Mucosa of descending colon (tissue), 3 donors: ENCODE measurements at regions not wholly inside any gene's neighbourhood (a gene's known extent, or its start where the extent isn't known, plus 50 kb on each side); places are given as distances from the start of the nearest gene placed in this dataset.

Experiments used
- ATAC-seq: fragments of 200-7000 bp; cut with Tn5 transposase; one replicate; pipeline ENCODE4 v1.9.1; 2020; ENCODE audit warnings: mild to moderate bottlenecking, moderate library complexity
- DNase-seq, 3 donors: peaks; one replicate each; pipeline ENCODE4 v3.0.0-alpha.2; 2020
- H3K36me3 ChIP-seq: fragments of 200-600 bp; one replicate; pipeline ENCODE4 v1.8.0; 2021; ENCODE audit warnings: low read depth, mild to moderate bottlenecking
- H3K4me1 ChIP-seq: fragments of 200-600 bp; one replicate; pipeline ENCODE4 v1.8.0; 2021; ENCODE audit warnings: low read depth, mild to moderate bottlenecking
- H3K4me3 ChIP-seq: fragments of 200-600 bp; one replicate; pipeline ENCODE4 v1.8.0; 2021; ENCODE audit warnings: mild to moderate bottlenecking
- H3K9me3 ChIP-seq: fragments of 200-600 bp; one replicate; pipeline ENCODE4 v1.8.0; 2021; ENCODE audit warnings: mild to moderate bottlenecking
- CTCF ChIP-seq: fragments of 200-600 bp; IDR thresholded peaks from one replicate; pipeline ENCODE4 v1.8.0; 2022; ENCODE audit warnings: antibody characterized with exemption, mild to moderate bottlenecking
- intact Hi-C, 2 donors: fragments of 100-400 bp; cut with DNase I in 1 of 2; cut with micrococcal nuclease in 1 of 2; formaldehyde crosslinking; loops; one replicate each; pipeline versions ENCODE4 v1.11.0 to v1.11.1; 2022; cut with DNase I, micrococcal nuclease
- donor health status: DM: no; HTN: no; CAD: no; lungs with moderate emphysema.
- donor health status: DM: no; HTN: no; CAD: no.
- donor health status: DM: no; HTN: yes; CAD: no.

GRCh38 chr2:160921386-160921964 is 238.8 kb upstream of the TANK start:
- ATAC-seq (no peak), DNase-seq (no peak)
- no peaks in the 10 kb centered on the region for H3K9me3 ChIP-seq
- H3K4me1 ChIP-seq, result no peaks in the 10 kb centered on the region
- H3K4me3 ChIP-seq, result no peak overlapping the region
- no peak for TF ChIP-seq CTCF
- intact Hi-C loops, result no loop called here
- no peaks in the 10 kb centered on the region for H3K36me3 ChIP-seq

GRCh38 chr2:160924936-160925353 is 235.3 kb upstream of the TANK start:
- Histone ChIP-seq H3K9me3 (no peaks in the 10 kb centered on the region), H3K4me1 (no peaks in the 10 kb centered on the region), H3K4me3 (no peak overlapping the region), H3K36me3 (no peaks in the 10 kb centered on the region)
- TF ChIP-seq CTCF, result no peak
- no peak for DNase-seq
- ATAC-seq, result no peak
- intact Hi-C loops, result no loop called here

GRCh38 chr2:160925956-160926355 is 234.3 kb upstream of the TANK start:
- no peaks in the 10 kb centered on the region for H3K9me3 ChIP-seq
- TF ChIP-seq CTCF, result no peak
- no peak overlapping the region for H3K4me3 ChIP-seq
- intact Hi-C loops, result no loop called here
- H3K36me3 ChIP-seq, result no peaks in the 10 kb centered on the region
- ATAC-seq, result no peak
- DNase-seq, result no peak
- no peaks in the 10 kb centered on the region for H3K4me1 ChIP-seq

- TF ChIP-seq CTCF, result no peak
These were observed 232.9 kb upstream of the TANK start for GRCh38 chr2:160927324-160927723.

GRCh38 chr2:160928854-160929301 is 231.3 kb upstream of the TANK start:
- intact Hi-C loops, result no loop called here
- Histone ChIP-seq H3K4me1 (no peaks in the 10 kb centered on the region), H3K9me3 (no peaks in the 10 kb centered on the region), H3K4me3 (no peak overlapping the region), H3K36me3 (no peaks in the 10 kb centered on the region)
- DNase-seq (no peak), ATAC-seq (no peak)
- no peak for TF ChIP-seq CTCF

More at GRCh38 chr2:160927324-160927723, 232.9 kb upstream of the TANK start:
- Histone ChIP-seq H3K36me3 (no peaks in the 10 kb centered on the region), H3K4me3 (no peak overlapping the region), H3K4me1 (no peaks in the 10 kb centered on the region), H3K9me3 (no peaks in the 10 kb centered on the region)
- ATAC-seq, result no peak
- intact Hi-C loops, result no loop called here
- no peak for DNase-seq

GRCh38 chr2:160931531-160931930 is 228.7 kb upstream of the TANK start:
- no peak for DNase-seq
- H3K4me1 ChIP-seq, result no peaks in the 10 kb centered on the region
- TF ChIP-seq CTCF, result no peak
- no peak overlapping the region for H3K4me3 ChIP-seq
- intact Hi-C loops, result no loop called here
- no peaks in the 10 kb centered on the region for H3K36me3 ChIP-seq
- H3K9me3 ChIP-seq, result no peaks in the 10 kb centered on the region
- no peak for ATAC-seq
